WTC11 (cell line): ENCODE measurements at regions not wholly inside any gene's neighbourhood (a gene's known extent, or its start where the extent isn't known, plus 50 kb on each side); places are given as distances from the start of the nearest gene placed in this dataset.

ENCODE experiments used
- ATAC-seq: fragments of 200-7000 bp; cut with Tn5 transposase; 2 replicates; pipeline ENCODE4 v1.10.0; 2021; ENCODE audit warnings: mild to moderate bottlenecking, moderate library complexity
- CTCF ChIA-PET: fragments of 300-600 bp; sonication (Branson Sonifier 250); formaldehyde crosslinking; loops from one replicate; lab custom pipeline; 2021; ENCODE audit warnings: antibody characterized with exemption; lab: Charles Lee
- POLR2A ChIA-PET: fragments of 350-600 bp; sonication (Branson Sonifier 250); formaldehyde crosslinking; loops from one replicate; lab custom pipeline; 2021; ENCODE audit warnings: antibody characterized with exemption; lab: Charles Lee
- DNase-seq: peaks from one replicate; pipeline ENCODE4 v3.0.0; 2021; ENCODE audit warnings: low spot score
- H3K27ac Mint-ChIP-seq: 2 replicates; pipeline ENCODE4 v1.8.0; 2021; ENCODE audit warnings: mixed read lengths
- H3K27me3 Mint-ChIP-seq: 2 replicates; pipeline ENCODE4 v1.8.0; 2021; ENCODE audit warnings: low read depth, mild to moderate bottlenecking, moderate library complexity, mixed read lengths
- H3K36me3 Mint-ChIP-seq: 2 replicates; pipeline ENCODE4 v1.8.0; 2021; ENCODE audit warnings: mixed read lengths
- H3K4me1 Mint-ChIP-seq: 2 replicates; pipeline ENCODE4 v1.8.0; 2022; ENCODE audit warnings: mixed read lengths
- H3K4me3 Mint-ChIP-seq: 2 replicates; pipeline ENCODE4 v1.8.0; 2021; ENCODE audit warnings: mild to moderate bottlenecking, moderate library complexity, mixed read lengths
- H3K9me3 Mint-ChIP-seq: 2 replicates; pipeline ENCODE4 v1.8.0; 2021; ENCODE audit warnings: mixed read lengths
- CDX4 ChIP-seq: fragments of 250-450 bp; sonication (Bioruptor Pico); IDR thresholded peaks from 2 replicates; pipeline ENCODE4 v1.9.0; 2021; ENCODE audit warnings: moderate library complexity, mild to moderate bottlenecking, inconsistent platforms, borderline replicate concordance
- CREM ChIP-seq: sonication (generic); formaldehyde crosslinking; IDR thresholded peaks from 2 replicates; pipeline ENCODE4 v1.8.1; 2022; ENCODE audit warnings: mild to moderate bottlenecking, missing genetic modification reagents, moderate library complexity
- EMX1 ChIP-seq: fragments of 250-450 bp; sonication (Bioruptor Pico); IDR thresholded peaks from 2 replicates; pipeline ENCODE4 v1.8.0; 2021; ENCODE audit warnings: mild to moderate bottlenecking
- ERG ChIP-seq: fragments of 250-450 bp; sonication (Bioruptor Pico); IDR thresholded peaks from 2 replicates; pipeline ENCODE4 v1.8.0; 2021; ENCODE audit warnings: mild to moderate bottlenecking
- JAZF1 ChIP-seq: fragments of 250-450 bp; sonication (Bioruptor Pico); IDR thresholded peaks from 2 replicates; pipeline ENCODE4 v1.9.0; 2021; ENCODE audit warnings: moderate library complexity, mild to moderate bottlenecking, inconsistent platforms
- JUN ChIP-seq: sonication (generic); formaldehyde crosslinking; IDR thresholded peaks from 2 replicates; pipeline ENCODE4 v1.8.0; 2023; ENCODE audit warnings: mild to moderate bottlenecking, missing genetic modification reagents
- MAX ChIP-seq: sonication (generic); formaldehyde crosslinking; IDR thresholded peaks from 2 replicates; pipeline ENCODE4 v1.8.0; 2022; ENCODE audit warnings: mild to moderate bottlenecking, missing genetic modification reagents
- MLX ChIP-seq: sonication (generic); formaldehyde crosslinking; IDR thresholded peaks from 2 replicates; pipeline ENCODE4 v1.8.1; 2023; ENCODE audit warnings: mild to moderate bottlenecking, missing genetic modification reagents, moderate library complexity
- OVOL2 ChIP-seq: fragments of 250-450 bp; sonication (Bioruptor Pico); IDR thresholded peaks from 2 replicates; pipeline ENCODE4 v1.9.0; 2021; ENCODE audit warnings: mild to moderate bottlenecking, borderline replicate concordance
- SMAD4 ChIP-seq: sonication (generic); formaldehyde crosslinking; IDR thresholded peaks from 2 replicates; pipeline ENCODE4 v1.8.0; 2022; ENCODE audit warnings: mild to moderate bottlenecking, missing genetic modification reagents
- ZNF138 ChIP-seq: sonication (generic); formaldehyde crosslinking; conservative IDR thresholded peaks from 2 replicates; pipeline ENCODE4 v1.8.1; 2022; ENCODE audit warnings: mild to moderate bottlenecking, moderate library complexity, missing genetic modification reagents
- ZNF219 ChIP-seq: sonication (generic); formaldehyde crosslinking; IDR thresholded peaks from 2 replicates; pipeline ENCODE4 v1.8.0; 2023; ENCODE audit warnings: missing genetic modification reagents, mild to moderate bottlenecking, borderline replicate concordance
- ZNF423 ChIP-seq: fragments of 250-450 bp; sonication (Bioruptor Pico); IDR thresholded peaks from 2 replicates; pipeline ENCODE4 v2.1.2; 2022; ENCODE audit warnings: mild to moderate bottlenecking, moderate library complexity
- ZNF671 ChIP-seq: fragments of 250-450 bp; sonication (Bioruptor Pico); IDR thresholded peaks from 2 replicates; pipeline ENCODE4 v1.8.0; 2021; ENCODE audit warnings: mild to moderate bottlenecking
- TF ChIP-seq, protein P1 (sequence below): sonication (generic); formaldehyde crosslinking; IDR thresholded peaks from 2 replicates; pipeline ENCODE4 v1.8.0; 2022; ENCODE audit warnings: missing genetic modification reagents
- TF ChIP-seq, protein P2 (sequence below): sonication (generic); formaldehyde crosslinking; conservative IDR thresholded peaks from 2 replicates; pipeline ENCODE4 v1.8.1; 2023; ENCODE audit warnings: mild to moderate bottlenecking, low read depth, missing genetic modification reagents, moderate library complexity
- TF ChIP-seq, protein P3 (sequence below): sonication (generic); formaldehyde crosslinking; IDR thresholded peaks from 2 replicates; pipeline ENCODE4 v1.8.0; 2022; ENCODE audit warnings: mild to moderate bottlenecking, missing genetic modification reagents

- no peak for ATAC-seq
- ChIA-PET POLR2A (no interaction called here), CTCF (no interaction called here)
- H3K36me3 Mint-ChIP-seq: peaks cover 12% of the 10 kb centered on the region
- H3K27me3 Mint-ChIP-seq: no peaks in the 10 kb centered on the region; the same call in 1 of the 2 replicates
- no peak overlapping the region for H3K27ac Mint-ChIP-seq
- TF ChIP-seq ZNF219 (CRISPR knock-in tag): no peak
- TF ChIP-seq MAX (CRISPR knock-in tag): no peak
- no peaks in the 10 kb centered on the region for H3K4me1 Mint-ChIP-seq
- peaks cover 29% of the 10 kb centered on the region for H3K9me3 Mint-ChIP-seq
- no peak overlapping the region for H3K4me3 Mint-ChIP-seq
- DNase-seq: no peak
Measured at GRCh38 chr17:83196366-83196765, 117.0 kb downstream of the METRNL start.

DNA sequence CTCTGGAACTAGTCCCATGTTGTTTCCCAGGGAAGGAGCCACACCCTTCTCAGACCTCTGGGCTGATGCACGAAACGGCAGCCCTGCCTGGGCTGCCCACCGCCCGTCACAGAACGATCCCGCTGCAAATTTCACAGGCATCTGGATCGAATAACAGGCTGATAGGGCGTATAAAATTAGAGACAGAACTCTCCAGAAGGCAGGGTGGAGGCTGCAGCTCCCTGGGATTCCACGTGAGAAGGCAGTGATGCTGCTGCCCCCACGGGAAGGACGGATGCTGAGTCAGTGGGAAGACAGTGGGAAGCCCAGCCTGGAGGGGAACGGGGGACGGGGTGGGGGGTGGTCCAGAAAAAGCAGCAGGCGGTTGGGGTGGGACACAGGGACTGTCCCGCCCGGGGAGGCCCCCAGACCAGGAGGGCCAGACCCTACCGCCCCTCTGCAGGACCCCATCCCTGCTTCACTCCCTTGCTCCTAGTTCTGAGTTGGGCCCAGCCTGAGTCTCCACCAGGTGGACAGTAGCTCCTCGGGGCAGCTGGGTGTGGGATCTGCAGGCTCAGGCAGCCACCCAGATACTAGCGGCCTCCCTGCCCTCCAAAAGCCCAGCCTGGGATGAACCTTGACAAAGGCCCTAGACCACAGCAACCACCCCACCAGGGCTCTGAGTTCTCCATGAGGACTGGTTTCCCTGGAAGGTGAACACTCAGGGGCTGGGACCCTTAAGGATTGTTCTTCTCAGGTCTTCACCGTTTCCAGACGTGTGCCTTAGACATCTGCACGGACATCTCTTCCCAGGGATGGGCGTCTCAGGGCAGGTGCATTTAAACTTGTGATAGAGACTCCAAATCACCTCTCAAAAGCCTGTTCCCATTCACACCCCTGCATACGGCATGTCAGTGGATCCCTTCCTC is 117.8 kb downstream of the METRNL start:
- Mint-ChIP-seq H3K4me3 (no peak overlapping the region), H3K36me3 (peaks cover 17% of the 10 kb centered on the region), H3K9me3 (peaks cover 33% of the 10 kb centered on the region), H3K4me1 (no peaks in the 10 kb centered on the region), H3K27me3 (no peaks in the 10 kb centered on the region; the same call in 1 of the 2 replicates), H3K27ac (no peak overlapping the region)
- POLR2A ChIA-PET: no interaction called here
- TF ChIP-seq, protein P1, sequence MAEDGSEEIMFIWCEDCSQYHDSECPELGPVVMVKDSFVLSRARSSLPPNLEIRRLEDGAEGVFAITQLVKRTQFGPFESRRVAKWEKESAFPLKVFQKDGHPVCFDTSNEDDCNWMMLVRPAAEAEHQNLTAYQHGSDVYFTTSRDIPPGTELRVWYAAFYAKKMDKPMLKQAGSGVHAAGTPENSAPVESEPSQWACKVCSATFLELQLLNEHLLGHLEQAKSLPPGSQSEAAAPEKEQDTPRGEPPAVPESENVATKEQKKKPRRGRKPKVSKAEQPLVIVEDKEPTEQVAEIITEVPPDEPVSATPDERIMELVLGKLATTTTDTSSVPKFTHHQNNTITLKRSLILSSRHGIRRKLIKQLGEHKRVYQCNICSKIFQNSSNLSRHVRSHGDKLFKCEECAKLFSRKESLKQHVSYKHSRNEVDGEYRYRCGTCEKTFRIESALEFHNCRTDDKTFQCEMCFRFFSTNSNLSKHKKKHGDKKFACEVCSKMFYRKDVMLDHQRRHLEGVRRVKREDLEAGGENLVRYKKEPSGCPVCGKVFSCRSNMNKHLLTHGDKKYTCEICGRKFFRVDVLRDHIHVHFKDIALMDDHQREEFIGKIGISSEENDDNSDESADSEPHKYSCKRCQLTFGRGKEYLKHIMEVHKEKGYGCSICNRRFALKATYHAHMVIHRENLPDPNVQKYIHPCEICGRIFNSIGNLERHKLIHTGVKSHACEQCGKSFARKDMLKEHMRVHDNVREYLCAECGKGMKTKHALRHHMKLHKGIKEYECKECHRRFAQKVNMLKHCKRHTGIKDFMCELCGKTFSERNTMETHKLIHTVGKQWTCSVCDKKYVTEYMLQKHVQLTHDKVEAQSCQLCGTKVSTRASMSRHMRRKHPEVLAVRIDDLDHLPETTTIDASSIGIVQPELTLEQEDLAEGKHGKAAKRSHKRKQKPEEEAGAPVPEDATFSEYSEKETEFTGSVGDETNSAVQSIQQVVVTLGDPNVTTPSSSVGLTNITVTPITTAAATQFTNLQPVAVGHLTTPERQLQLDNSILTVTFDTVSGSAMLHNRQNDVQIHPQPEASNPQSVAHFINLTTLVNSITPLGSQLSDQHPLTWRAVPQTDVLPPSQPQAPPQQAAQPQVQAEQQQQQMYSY (CRISPR knock-in tag): no peak
- TF ChIP-seq SMAD4 (CRISPR knock-in tag): no peak
- TF ChIP-seq CREM: no peak
- TF ChIP-seq CDX4 (CRISPR knock-in tag): no peak
- TF ChIP-seq, protein P2, sequence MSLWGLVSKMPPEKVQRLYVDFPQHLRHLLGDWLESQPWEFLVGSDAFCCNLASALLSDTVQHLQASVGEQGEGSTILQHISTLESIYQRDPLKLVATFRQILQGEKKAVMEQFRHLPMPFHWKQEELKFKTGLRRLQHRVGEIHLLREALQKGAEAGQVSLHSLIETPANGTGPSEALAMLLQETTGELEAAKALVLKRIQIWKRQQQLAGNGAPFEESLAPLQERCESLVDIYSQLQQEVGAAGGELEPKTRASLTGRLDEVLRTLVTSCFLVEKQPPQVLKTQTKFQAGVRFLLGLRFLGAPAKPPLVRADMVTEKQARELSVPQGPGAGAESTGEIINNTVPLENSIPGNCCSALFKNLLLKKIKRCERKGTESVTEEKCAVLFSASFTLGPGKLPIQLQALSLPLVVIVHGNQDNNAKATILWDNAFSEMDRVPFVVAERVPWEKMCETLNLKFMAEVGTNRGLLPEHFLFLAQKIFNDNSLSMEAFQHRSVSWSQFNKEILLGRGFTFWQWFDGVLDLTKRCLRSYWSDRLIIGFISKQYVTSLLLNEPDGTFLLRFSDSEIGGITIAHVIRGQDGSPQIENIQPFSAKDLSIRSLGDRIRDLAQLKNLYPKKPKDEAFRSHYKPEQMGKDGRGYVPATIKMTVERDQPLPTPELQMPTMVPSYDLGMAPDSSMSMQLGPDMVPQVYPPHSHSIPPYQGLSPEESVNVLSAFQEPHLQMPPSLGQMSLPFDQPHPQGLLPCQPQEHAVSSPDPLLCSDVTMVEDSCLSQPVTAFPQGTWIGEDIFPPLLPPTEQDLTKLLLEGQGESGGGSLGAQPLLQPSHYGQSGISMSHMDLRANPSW (CRISPR knock-in tag): no peak
- TF ChIP-seq JAZF1 (CRISPR knock-in tag): no peak
- no peak for TF ChIP-seq JUN (CRISPR knock-in tag)
- no peak for DNase-seq
- CTCF ChIA-PET: no interaction called here
- no peak for ATAC-seq

DNA sequence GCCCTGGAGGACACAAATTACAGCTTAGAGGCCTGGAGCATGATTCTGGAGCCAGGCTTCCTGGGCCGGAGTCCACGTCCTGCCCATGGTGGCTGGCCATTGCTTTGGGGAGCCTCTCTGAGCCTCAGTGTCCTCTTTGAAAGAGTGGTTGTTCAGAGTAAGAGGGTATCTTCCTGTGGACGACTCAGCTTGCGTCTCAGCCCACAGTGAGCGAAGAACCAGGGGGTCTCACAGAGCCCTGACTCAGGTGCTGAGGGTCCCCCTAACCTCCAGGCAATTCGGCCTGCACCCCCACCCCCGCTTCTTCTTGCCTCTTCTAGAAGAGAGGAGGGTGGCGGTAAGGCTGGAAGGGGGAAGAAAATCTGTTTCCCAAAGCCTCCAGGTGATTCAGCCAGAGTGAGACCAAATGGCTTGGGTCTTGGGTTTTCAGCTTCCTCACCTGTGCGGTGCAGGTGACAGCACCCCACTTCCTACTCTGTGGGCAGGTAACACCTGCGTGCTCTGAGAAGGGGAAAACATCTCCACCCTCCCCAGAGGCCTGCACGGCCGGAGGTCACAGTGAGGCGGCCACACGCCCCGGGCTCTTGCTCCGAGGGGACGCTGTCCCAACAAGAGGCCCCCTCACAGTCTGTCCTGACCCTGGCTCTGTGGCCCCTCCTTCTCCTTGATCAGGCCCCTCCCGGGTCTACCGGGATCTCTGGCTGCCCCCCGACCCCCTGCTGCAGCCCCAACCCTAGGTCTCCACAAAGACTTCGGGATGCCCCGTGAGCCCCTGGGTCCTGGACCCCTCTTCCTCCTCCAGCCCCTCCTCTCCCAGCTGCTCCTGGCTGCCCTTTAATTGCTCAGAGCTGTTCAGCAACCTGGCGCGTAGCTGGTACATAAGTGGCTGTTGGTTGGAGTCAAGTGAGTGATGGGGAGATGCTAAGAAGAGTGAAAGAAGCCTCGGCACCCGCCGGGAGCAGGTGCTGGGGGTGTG is 119.2 kb downstream of the METRNL start:
- H3K9me3 Mint-ChIP-seq: peaks cover 41% of the 10 kb centered on the region
- ATAC-seq: no peak
- TF ChIP-seq ZNF138 (CRISPR knock-in tag) (no peak), ZNF423 (CRISPR knock-in tag) (no peak), EMX1 (CRISPR knock-in tag) (no peak), MLX (no peak), ERG (CRISPR knock-in tag) (no peak), ZNF671 (CRISPR knock-in tag) (no peak), OVOL2 (no peak)
- TF ChIP-seq, protein P3, sequence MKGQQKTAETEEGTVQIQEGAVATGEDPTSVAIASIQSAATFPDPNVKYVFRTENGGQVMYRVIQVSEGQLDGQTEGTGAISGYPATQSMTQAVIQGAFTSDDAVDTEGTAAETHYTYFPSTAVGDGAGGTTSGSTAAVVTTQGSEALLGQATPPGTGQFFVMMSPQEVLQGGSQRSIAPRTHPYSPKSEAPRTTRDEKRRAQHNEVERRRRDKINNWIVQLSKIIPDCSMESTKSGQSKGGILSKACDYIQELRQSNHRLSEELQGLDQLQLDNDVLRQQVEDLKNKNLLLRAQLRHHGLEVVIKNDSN (CRISPR knock-in tag): no peak

More for the DNA sequence above, 119.2 kb downstream of the METRNL start:
- ChIA-PET CTCF (no interaction called here), POLR2A (no interaction called here)
- DNase-seq: no peak
- Mint-ChIP-seq H3K27ac (no peak overlapping the region), H3K4me1 (no peaks in the 10 kb centered on the region), H3K27me3 (no peaks in the 10 kb centered on the region; the same call in 1 of the 2 replicates), H3K4me3 (no peak overlapping the region), H3K36me3 (peaks cover 21% of the 10 kb centered on the region)
